Keratinocyte (primary cell): ENCODE measurements at regions not wholly inside any gene's neighbourhood (a gene's known extent, or its start where the extent isn't known, plus 50 kb on each side); places are given as distances from the start of the nearest gene placed in this dataset.

ENCODE experiments used
- CTCF ChIP-seq, 3 experiments: IDR thresholded peaks in 1 of 3; conservative IDR thresholded peaks in 1 of 3; optimal IDR thresholded peaks in 1 of 3; 2 replicates in 2 of 3; 3 replicates in 1 of 3; pipeline versions ENCODE3 to v1.5.1; 2011; ENCODE audit warnings: low read length in 3 of 3, mild to moderate bottlenecking in 3 of 3, moderate library complexity in 2 of 3, control low read depth in 1 of 3, inconsistent platforms in 1 of 3; ENCODE audit not compliant: insufficient read depth in 2 of 3; ENCODE audit errors: extremely low read depth in 1 of 3
- EZH2 ChIP-seq: IDR thresholded peaks from one replicate; pipeline ENCODE4 v1.6.1; 2012; ENCODE audit warnings: inconsistent platforms, mild to moderate bottlenecking, low read length, moderate library complexity

- TF ChIP-seq CTCF (optimal IDR thresholded peaks at IDR 0.05 in 1 of 3, IDR thresholded peaks at IDR 0.05 in 1 of 3, conservative IDR thresholded peaks at IDR 0.05 in 1 of 3; ENCODE audit: extremely low read depth in 1 of 3, insufficient read depth in 2 of 3, low read length in 3 of 3) (no peak), EZH2 (no peak)
Observed at GRCh38 chr22:47301820-47302475, 539.5 kb downstream of the TBC1D22A start.
